Esophagus squamous epithelium (tissue), 4 donors: ENCODE measurements at regions not wholly inside any gene's neighbourhood (a gene's known extent, or its start where the extent isn't known, plus 50 kb on each side); places are given as distances from the start of the nearest gene placed in this dataset.

Experiments
- POLR2A ChIP-seq, 4 donors: fragments of 450-650 bp; IDR thresholded peaks; one replicate each; pipeline ENCODE4 v1.6.1; 2017; ENCODE audit warnings: antibody characterized with exemption in 4 of 4, mild to moderate bottlenecking in 4 of 4, moderate library complexity in 3 of 4
- TF ChIP-seq, protein P1 (sequence below), 6 experiments: fragments of 450-650 bp in 4 of 6; fragments of 200-600 bp in 2 of 6; sonication (generic) in 2 of 6; IDR thresholded peaks; one replicate each; pipeline ENCODE4 v1.5.1; 2016 to 2019; ENCODE audit warnings: antibody characterized with exemption in 6 of 6, mild to moderate bottlenecking in 4 of 6, moderate library complexity in 4 of 6

DNA sequence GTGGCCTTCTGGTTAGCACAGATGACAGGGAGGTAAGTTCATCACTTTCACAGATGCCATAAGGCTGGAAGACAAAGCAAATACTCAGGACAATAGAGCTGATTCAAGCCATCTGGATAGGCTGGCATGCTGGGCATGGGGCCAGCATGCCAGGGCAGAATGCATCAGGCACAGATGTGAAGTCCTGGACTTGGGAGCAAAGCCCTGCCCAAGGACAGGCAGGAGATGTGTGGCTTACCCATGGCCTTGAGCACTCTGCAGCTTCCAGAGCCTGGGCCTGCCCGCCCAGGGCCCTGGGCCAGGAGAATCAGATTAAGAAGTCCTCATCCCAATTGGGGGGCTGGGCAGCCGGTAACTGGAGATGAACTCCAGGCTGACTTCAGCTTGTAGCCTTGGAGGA is 135.7 kb upstream of the ZC3H12A start:
- TF ChIP-seq, protein P1, sequence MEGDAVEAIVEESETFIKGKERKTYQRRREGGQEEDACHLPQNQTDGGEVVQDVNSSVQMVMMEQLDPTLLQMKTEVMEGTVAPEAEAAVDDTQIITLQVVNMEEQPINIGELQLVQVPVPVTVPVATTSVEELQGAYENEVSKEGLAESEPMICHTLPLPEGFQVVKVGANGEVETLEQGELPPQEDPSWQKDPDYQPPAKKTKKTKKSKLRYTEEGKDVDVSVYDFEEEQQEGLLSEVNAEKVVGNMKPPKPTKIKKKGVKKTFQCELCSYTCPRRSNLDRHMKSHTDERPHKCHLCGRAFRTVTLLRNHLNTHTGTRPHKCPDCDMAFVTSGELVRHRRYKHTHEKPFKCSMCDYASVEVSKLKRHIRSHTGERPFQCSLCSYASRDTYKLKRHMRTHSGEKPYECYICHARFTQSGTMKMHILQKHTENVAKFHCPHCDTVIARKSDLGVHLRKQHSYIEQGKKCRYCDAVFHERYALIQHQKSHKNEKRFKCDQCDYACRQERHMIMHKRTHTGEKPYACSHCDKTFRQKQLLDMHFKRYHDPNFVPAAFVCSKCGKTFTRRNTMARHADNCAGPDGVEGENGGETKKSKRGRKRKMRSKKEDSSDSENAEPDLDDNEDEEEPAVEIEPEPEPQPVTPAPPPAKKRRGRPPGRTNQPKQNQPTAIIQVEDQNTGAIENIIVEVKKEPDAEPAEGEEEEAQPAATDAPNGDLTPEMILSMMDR (IDR thresholded peaks at IDR 0.05), result no peak
- TF ChIP-seq POLR2A (IDR thresholded peaks at IDR 0.05), result no peak
